Stimulated activated CD4-positive, alpha-beta T cell treated with anti-CD3 and anti-CD28 coated beads, Interleukin-1b, Interleukin-23, amount 100 ng/mL, for 48 hours (primary cell): ENCODE measurements at regions not wholly inside any gene's neighbourhood (a gene's known extent, or its start where the extent isn't known, plus 50 kb on each side); places are given as distances from the start of the nearest gene placed in this dataset.
"Not testable (repeated sequence)": the region's sequence is repeated elsewhere in the genome, so short reads cannot be mapped to it uniquely, and the experiment has no call there.

ENCODE experiments used
- DNase-seq: peaks from one replicate; pipeline ENCODE4 v3.0.0-alpha.2; 2020

GRCh38 chr2:143837055-143837454 lies 682.9 kb downstream of the ZEB2 start:
- DNase-seq = not testable (repeated sequence)

- DNase-seq = no peak
Measured at GRCh38 chr2:143835481-143835880, 684.4 kb downstream of the ZEB2 start.

DNA sequence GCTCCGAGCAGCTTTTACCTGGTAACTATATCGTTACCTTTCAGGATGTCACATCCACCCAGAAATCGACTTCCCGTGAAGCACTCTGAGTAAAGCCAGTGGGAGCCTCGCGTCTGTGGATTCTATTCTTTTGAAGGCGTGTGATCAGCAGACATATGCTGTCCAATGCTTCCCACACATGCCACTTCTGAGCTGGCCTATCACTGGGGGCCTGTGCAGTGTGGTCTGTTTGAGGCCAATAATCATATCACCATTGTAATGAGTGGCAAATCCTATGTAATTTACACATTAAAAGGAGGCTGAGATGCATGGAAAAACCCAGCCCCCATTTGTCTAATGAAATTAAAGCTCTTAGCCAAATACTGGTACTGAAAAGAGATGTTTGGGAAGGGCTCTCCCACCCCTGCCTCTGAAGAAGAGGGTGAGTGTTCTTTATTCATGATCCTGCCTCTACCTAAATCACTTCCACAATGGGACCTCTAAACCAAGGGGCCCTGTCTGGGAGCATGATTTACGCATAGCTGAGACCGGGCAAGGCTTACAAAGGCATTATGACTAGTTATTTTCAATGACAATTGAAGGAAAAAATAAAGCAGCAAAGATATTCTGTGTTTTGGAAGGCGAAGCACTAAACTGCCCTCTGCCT lies 686.8 kb downstream of the ZEB2 start:
- DNase-seq = no peak

DNA sequence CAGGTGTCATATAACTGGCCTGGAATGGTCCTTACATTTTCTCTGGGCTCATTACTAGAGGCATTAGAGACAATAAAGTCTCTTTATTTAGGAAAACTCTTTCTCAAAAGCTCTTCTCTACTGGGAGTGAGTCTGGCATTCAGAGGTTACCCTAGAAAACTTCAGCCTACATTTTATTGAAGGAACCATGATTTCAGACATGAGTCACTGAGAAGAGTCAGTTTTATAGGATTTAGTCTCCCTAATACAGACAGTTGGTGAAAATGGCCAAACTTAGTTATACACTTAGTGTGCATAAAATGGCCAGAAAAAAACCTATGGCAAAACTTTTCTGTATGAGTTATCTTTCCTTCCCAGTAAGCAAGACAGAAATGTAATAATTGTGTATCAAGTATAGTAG lies 689.4 kb downstream of the ZEB2 start:
- DNase-seq = no peak

DNA sequence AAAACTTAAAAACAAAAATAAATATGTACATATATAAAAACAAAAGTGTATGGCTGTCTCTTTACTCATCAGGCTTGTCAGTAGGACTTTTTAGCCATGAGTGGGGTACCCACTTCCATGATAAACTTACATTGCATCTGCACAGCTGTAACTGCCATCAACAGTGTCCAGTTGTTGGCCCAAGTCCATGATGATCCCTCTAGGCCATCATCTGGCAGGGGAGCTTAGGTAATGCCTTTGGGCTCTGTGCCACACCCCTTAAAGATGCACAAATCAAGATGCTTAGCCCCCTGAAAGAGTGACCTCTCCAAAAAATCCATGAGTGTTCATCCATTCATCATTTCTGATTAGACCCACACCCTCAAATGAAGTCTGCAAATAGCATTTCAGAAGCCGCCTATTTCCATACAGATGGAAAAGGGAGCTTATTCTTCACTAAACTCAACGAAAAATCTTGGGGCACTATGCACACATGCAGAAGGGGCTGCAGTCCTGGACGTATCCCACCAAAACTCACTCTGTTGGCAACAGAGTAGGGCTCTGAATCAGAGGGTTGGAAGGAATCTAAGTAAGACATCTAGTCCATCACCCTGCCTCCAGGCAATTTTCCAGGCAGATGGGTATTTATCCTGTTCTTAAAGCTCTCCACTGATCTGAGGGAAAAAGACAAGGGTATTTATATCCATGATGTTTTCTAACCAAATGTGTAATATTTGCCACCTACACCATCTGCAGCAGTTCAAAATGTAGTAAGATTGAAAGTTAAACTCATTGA lies 691.0 kb downstream of the ZEB2 start:
- DNase-seq = no peak

GRCh38 chr2:143824791-143825190 lies 695.1 kb downstream of the ZEB2 start:
- no peak for DNase-seq

- no peak for DNase-seq
Measured at GRCh38 chr2:143823876-143824275, 694.7 kb downstream of the ARHGAP15 start.

DNA sequence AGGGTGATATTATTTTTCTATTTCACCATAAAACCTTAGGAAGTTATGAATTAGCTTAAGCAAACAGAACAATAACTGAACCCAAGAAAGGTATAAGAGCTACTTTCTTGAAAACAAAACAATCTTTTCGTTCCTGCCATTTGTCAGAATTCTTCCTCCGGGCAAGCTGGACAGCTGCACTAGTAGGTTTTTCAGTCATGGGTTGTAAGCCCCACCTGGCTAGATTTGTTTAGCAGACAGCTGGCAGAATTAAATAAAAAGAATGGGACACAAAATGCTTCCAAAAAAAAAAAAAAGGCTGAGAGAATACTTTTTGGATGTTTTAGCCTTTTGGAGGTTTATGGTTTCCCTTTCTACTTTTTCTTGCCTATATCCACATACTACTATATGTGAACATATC lies 694.1 kb downstream of the ARHGAP15 start:
- no peak for DNase-seq

DNA sequence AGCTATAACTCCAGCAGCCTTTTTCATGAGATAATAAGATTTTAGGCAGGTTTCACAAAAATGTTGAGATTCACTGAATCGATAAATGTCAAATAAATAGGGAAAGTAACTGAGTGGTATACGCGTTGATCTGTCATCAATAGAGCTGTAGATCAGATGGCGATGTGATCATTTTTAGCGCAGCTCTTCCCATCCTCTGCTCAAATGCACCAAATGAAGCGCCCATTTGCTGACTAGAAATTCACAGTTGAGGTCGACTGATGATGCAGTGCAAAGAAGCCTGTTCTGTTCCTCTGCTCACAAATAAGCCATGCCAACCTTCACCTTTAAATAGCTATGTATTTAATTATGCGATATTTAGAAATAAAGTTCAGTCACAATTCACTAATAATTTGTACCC lies 693.5 kb downstream of the ARHGAP15 start:
- no peak for DNase-seq

DNA sequence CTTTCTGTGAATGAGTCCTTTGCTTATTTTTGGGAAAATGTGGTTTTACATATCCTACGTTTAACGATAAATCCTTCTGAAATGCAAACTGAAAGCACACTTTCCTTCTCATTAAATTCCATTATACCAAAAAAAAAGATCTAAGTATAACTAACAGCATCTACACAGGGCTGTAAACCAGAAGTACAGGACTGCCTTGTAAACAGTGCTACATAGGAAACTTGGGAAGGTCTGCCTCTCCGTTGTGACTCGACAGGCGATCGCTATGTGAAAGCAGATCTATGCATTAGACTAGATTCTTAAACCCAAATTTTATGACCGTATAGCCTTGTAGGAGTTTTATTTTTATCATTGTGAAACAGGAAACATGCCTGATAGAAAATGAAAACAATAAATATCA lies 690.5 kb downstream of the ARHGAP15 start:
- no peak for DNase-seq

- DNase-seq = no peak
Measured at GRCh38 chr2:143819190-143819735, 690.0 kb downstream of the ARHGAP15 start.
